ENCODE measurements at regions not wholly inside any gene's neighbourhood (a gene's known extent, or its start where the extent isn't known, plus 50 kb on each side); places are given as distances from the start of the nearest gene placed in this dataset.
"Not testable (repeated sequence)": the region's sequence is repeated elsewhere in the genome, so short reads cannot be mapped to it uniquely, and the experiment has no call there.

DNA sequence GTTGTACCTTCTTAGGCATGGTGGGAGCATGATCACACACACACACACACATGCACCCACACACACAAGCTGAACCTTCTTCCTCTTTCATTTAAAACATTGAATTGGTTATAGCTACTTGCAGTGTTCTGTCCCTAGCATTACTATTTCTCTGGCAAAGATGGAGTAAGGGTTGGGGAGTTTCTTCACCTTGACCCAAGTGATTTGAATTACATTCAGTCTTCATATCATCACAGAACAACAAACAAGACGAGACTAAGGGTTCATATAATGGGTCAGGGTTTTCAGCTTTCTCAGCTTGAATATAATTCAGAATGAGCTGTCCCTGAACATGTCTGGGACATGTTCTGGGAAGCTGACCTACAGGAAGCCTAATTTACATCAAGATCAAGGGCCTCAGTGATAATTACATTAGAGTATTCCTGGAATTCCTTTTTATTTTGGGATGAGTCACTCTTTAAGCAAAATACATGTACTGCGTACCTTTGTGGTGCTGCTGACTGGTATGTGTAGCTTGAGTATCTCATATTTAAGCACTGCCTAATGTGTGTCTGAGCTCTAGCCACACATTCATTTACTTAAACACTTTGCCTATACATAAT is 213.5 kb upstream of the TMEM229A start:
- Histone ChIP-seq H3K9me3 (ENCODE audit: insufficient read depth, low read length, severe bottlenecking) (no peaks in the 10 kb centered on the region), H3K4me1 (ENCODE audit: insufficient read depth, low read length) (no peaks in the 10 kb centered on the region), H3K79me2 (ENCODE audit: insufficient read depth, low read length) (no peaks in the 10 kb centered on the region), H4K20me1 (ENCODE audit: insufficient read depth, low read length) (no peaks in the 10 kb centered on the region), H3K27ac (ENCODE audit: low read length) (no peak overlapping the region), H3K4me2 (ENCODE audit: insufficient read depth, low read length) (no peak overlapping the region), H3K36me3 (ENCODE audit: insufficient read depth, low read length) (no peaks in the 10 kb centered on the region), H3K4me3 (ENCODE audit: low read depth in 1 of 2, low read length in 2 of 2) (no peak overlapping the region), H3K9ac (ENCODE audit: low read depth, low read length) (no peak overlapping the region), H3K27me3 (ENCODE audit: insufficient read depth, low read length, poor library complexity) (no peaks in the 10 kb centered on the region), H2AFZ (ENCODE audit: low read depth, low read length) (no peak overlapping the region)
- TF ChIP-seq, protein P1, sequence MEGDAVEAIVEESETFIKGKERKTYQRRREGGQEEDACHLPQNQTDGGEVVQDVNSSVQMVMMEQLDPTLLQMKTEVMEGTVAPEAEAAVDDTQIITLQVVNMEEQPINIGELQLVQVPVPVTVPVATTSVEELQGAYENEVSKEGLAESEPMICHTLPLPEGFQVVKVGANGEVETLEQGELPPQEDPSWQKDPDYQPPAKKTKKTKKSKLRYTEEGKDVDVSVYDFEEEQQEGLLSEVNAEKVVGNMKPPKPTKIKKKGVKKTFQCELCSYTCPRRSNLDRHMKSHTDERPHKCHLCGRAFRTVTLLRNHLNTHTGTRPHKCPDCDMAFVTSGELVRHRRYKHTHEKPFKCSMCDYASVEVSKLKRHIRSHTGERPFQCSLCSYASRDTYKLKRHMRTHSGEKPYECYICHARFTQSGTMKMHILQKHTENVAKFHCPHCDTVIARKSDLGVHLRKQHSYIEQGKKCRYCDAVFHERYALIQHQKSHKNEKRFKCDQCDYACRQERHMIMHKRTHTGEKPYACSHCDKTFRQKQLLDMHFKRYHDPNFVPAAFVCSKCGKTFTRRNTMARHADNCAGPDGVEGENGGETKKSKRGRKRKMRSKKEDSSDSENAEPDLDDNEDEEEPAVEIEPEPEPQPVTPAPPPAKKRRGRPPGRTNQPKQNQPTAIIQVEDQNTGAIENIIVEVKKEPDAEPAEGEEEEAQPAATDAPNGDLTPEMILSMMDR (IDR thresholded peaks at IDR 0.05; ENCODE audit: borderline replicate concordance, extremely low read depth, low read length, poor library complexity, severe bottlenecking), result no peak
- DNase-seq, result no peak
- no peak for ATAC-seq (ENCODE audit: insufficient read depth, low read depth)

DNA sequence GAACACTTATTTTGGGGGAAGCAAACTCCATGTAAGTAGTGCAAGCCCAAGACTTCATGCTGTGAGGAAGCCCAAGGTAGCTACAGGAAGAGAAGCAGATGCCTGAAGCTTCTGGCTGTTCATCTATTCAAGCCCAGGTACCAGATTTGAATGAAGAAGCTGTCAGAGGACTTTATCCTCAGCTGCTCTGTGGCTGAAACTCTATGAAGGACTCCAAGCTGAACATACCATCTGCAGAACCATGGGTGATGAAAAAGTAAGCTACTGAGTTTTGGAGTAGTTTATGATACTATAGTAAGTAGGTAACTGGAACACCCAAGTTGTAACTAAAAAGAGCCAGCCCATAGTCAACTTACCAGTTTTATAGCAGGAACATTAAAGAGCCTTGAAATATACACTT is 211.6 kb upstream of the TMEM229A start:
- H3K36me3 ChIP-seq (ENCODE audit: insufficient read depth, low read length); H3K79me2 ChIP-seq (ENCODE audit: insufficient read depth, low read length); H3K4me2 ChIP-seq (ENCODE audit: insufficient read depth, low read length); H3K9me3 ChIP-seq (ENCODE audit: insufficient read depth, low read length, severe bottlenecking); H3K27me3 ChIP-seq (ENCODE audit: insufficient read depth, low read length, poor library complexity); H3K27ac ChIP-seq (ENCODE audit: low read length); H3K4me1 ChIP-seq (ENCODE audit: insufficient read depth, low read length); H3K4me3 ChIP-seq (ENCODE audit: low read depth in 1 of 2, low read length in 2 of 2); ATAC-seq (ENCODE audit: insufficient read depth, low read depth); H4K20me1 ChIP-seq (ENCODE audit: insufficient read depth, low read length); DNase-seq; H3K9ac ChIP-seq (ENCODE audit: low read depth, low read length); H2AFZ ChIP-seq (ENCODE audit: low read depth, low read length): not testable (repeated sequence)

GRCh38 chr7:124219681-124220080 is 186.8 kb upstream of the TMEM229A start:
- no peak for DNase-seq
- Histone ChIP-seq H3K4me2 (ENCODE audit: insufficient read depth, low read length) (no peak overlapping the region), H3K4me3 (ENCODE audit: low read depth in 1 of 2, low read length in 2 of 2) (no peak overlapping the region), H3K9ac (ENCODE audit: low read depth, low read length) (no peak overlapping the region), H3K9me3 (ENCODE audit: insufficient read depth, low read length, severe bottlenecking) (peaks cover 5% of the 10 kb centered on the region), H3K27ac (ENCODE audit: low read length) (no peak overlapping the region), H3K27me3 (ENCODE audit: insufficient read depth, low read length, poor library complexity) (no peaks in the 10 kb centered on the region), H3K4me1 (ENCODE audit: insufficient read depth, low read length) (no peaks in the 10 kb centered on the region), H4K20me1 (ENCODE audit: insufficient read depth, low read length) (no peaks in the 10 kb centered on the region), H3K79me2 (ENCODE audit: insufficient read depth, low read length) (no peaks in the 10 kb centered on the region), H3K36me3 (ENCODE audit: insufficient read depth, low read length) (no peaks in the 10 kb centered on the region), H2AFZ (ENCODE audit: low read depth, low read length) (no peak overlapping the region)
- ATAC-seq (ENCODE audit: insufficient read depth, low read depth), result no peak
- TF ChIP-seq, protein P1 (IDR thresholded peaks at IDR 0.05; ENCODE audit: borderline replicate concordance, extremely low read depth, low read length, poor library complexity, severe bottlenecking), result no peak
- TF ChIP-seq EZH2 (IDR thresholded peaks at IDR 0.05; ENCODE audit: borderline replicate concordance, low read depth, low read length, severe bottlenecking), result no peak

GRCh38 chr7:124208642-124209041 is 175.8 kb upstream of the TMEM229A start:
- Histone ChIP-seq H3K4me2 (ENCODE audit: insufficient read depth, low read length) (no peak overlapping the region), H3K9me3 (ENCODE audit: insufficient read depth, low read length, severe bottlenecking) (no peaks in the 10 kb centered on the region)
- ATAC-seq (ENCODE audit: insufficient read depth, low read depth), result no peak

More at GRCh38 chr7:124208642-124209041, 175.8 kb upstream of the TMEM229A start:
- no peaks in the 10 kb centered on the region for H4K20me1 ChIP-seq (ENCODE audit: insufficient read depth, low read length)
- TF ChIP-seq EZH2 (IDR thresholded peaks at IDR 0.05; ENCODE audit: borderline replicate concordance, low read depth, low read length, severe bottlenecking), result no peak
- TF ChIP-seq, protein P1 (IDR thresholded peaks at IDR 0.05; ENCODE audit: borderline replicate concordance, extremely low read depth, low read length, poor library complexity, severe bottlenecking), result no peak
- H3K79me2 ChIP-seq (ENCODE audit: insufficient read depth, low read length), result no peaks in the 10 kb centered on the region
- no peak overlapping the region for H2AFZ ChIP-seq (ENCODE audit: low read depth, low read length)
- no peak overlapping the region for H3K27ac ChIP-seq (ENCODE audit: low read length)
- no peak for DNase-seq
- H3K27me3 ChIP-seq (ENCODE audit: insufficient read depth, low read length, poor library complexity), result no peaks in the 10 kb centered on the region
- H3K4me3 ChIP-seq (ENCODE audit: low read depth in 1 of 2, low read length in 2 of 2), result no peak overlapping the region
- H3K9ac ChIP-seq (ENCODE audit: low read depth, low read length), result no peak overlapping the region
- no peaks in the 10 kb centered on the region for H3K36me3 ChIP-seq (ENCODE audit: insufficient read depth, low read length)
- H3K4me1 ChIP-seq (ENCODE audit: insufficient read depth, low read length), result no peaks in the 10 kb centered on the region
